Fibroblast of pulmonary artery (primary cell): ENCODE measurements at regions not wholly inside any gene's neighbourhood (a gene's known extent, or its start where the extent isn't known, plus 50 kb on each side); places are given as distances from the start of the nearest gene placed in this dataset.

ENCODE experiments used
- DNase-seq: peaks from one replicate; pipeline ENCODE4 v3.0.0-alpha.2; 2010; ENCODE audit warnings: low read depth
- H3K4me3 ChIP-seq: replicated peaks from 2 replicates; pipeline ENCODE4 v1.5.1; 2011; ENCODE audit warnings: low read depth, mild to moderate bottlenecking, control low read depth, low read length, moderate library complexity
- TF ChIP-seq, protein P1 (sequence below): IDR thresholded peaks from 2 replicates; pipeline ENCODE4 v1.5.1; 2011; ENCODE audit warnings: mild to moderate bottlenecking, control low read depth, low read length, inconsistent platforms; ENCODE audit errors: missing control alignments

DNA sequence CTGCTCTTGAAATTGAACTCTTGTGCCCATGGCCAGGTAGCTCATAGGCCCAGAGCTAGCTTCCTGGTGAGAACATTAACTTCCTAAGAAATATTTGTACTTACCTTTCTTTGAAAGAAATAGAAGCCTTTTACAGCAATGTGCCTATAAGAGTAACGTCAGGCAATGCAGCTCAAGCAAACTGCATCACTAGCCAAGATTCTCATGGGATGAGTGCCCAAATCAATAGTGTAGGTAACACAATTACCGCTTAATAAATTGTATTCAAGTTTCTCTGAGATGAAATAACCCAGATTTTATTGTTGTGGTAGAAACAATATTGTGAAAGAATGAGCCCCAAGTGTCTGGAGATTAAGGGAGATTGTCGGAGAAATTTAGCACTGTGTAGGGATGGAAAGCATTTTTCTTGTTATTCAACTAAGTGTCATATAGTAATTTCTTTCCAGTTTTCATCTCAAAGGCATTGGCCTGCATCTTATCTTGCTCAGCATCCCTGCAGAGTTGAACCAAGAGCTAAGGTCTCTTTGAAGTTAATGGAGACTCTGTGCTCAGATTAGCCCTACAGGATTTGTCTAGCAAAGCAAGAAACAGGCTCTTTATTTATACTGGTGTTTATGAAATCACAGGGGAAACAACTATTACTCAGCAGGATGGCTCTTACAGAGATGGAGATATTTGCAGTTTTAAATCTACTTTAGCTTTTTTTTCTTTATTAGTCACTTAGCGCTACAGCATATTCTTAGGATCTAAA is 321.0 kb upstream of the PDGFD start:
- TF ChIP-seq, protein P1, sequence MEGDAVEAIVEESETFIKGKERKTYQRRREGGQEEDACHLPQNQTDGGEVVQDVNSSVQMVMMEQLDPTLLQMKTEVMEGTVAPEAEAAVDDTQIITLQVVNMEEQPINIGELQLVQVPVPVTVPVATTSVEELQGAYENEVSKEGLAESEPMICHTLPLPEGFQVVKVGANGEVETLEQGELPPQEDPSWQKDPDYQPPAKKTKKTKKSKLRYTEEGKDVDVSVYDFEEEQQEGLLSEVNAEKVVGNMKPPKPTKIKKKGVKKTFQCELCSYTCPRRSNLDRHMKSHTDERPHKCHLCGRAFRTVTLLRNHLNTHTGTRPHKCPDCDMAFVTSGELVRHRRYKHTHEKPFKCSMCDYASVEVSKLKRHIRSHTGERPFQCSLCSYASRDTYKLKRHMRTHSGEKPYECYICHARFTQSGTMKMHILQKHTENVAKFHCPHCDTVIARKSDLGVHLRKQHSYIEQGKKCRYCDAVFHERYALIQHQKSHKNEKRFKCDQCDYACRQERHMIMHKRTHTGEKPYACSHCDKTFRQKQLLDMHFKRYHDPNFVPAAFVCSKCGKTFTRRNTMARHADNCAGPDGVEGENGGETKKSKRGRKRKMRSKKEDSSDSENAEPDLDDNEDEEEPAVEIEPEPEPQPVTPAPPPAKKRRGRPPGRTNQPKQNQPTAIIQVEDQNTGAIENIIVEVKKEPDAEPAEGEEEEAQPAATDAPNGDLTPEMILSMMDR: no peak
- H3K4me3 ChIP-seq: no peak overlapping the region
- DNase-seq: no peak

DNA sequence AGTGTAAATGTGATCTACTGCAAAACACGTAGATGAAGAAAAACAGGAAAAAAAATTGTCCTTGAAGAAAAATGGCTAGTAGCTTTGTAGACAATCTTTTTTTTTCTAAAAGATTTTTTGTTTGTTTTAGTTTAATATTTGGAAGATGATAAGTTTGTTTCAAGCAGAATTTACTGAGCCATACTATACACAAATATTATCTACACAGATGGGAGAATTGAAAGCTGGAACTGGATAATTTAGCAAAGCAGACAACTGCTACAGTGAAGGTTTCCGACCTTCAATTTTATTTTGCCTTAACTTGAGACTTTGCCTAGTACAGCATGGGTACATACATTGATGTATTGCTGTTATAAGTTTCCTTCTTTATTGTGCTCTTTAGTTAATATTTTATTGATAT is 313.0 kb upstream of the PDGFD start:
- no peak overlapping the region for H3K4me3 ChIP-seq
- TF ChIP-seq, protein P1: no peak
- no peak for DNase-seq

DNA sequence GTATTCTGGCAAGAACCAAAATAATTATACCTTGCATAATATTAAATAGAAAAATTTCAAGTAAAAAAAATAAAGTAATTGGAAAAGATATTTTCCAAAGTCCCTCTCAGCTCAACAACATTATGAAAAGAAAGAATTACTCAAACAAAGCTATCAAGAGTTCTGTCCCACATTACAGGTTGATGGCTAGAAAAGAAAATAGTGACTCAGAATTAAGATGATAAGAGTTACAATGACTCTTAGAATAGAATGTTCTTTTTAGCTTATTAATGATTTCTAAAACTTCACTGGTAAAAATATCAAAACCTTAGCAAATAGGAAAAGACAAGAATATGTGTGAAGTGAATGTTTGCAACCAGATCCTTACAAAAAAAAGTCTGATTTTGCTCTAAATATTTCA is 312.5 kb upstream of the PDGFD start:
- peak; percentile 38 for DNase-seq
- no peak overlapping the region for H3K4me3 ChIP-seq
- TF ChIP-seq, protein P1: no peak

DNA sequence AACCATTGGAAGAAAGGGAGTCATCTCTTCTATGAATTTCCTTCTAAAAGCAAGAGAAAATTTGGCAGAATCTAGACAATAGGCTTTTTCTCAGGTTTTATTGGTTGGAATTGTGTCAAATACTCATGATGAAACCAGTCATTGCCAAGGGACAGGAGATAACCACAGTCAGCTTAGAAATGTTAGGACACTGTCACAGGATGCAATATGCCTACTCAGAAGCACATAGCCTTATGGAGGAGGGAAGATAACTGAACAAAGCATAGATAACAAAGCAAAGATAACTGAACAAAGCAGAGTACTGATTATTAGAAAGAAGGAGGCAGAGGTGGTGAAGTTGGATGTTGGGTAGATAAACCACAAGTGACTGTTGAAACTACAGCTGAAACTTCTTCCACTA is 303.5 kb upstream of the PDGFD start:
- TF ChIP-seq, protein P1: no peak
- peak; percentile 89 for DNase-seq

DNA sequence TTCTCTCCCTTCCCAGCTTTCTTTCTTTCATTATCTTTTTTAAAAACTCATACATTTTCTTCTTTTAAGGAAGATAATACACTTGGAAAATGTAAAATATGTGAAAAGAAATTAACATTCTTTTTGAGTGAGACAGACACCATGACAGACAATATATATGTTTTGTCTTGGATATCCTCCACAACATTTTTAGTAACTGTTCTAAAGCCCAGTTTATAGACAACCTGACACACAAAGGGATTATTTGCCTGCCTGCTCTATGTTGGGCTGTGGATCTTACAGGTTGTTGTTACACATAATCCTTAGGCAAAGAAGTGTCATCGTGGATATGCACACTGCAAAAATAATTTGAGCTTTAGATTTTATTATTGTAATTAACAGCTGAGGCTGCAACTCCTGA is 301.4 kb upstream of the PDGFD start:
- DNase-seq: no peak
- no peak overlapping the region for H3K4me3 ChIP-seq
- TF ChIP-seq, protein P1: no peak

More for the DNA sequence above, 303.5 kb upstream of the PDGFD start:
- no peak overlapping the region for H3K4me3 ChIP-seq

DNA sequence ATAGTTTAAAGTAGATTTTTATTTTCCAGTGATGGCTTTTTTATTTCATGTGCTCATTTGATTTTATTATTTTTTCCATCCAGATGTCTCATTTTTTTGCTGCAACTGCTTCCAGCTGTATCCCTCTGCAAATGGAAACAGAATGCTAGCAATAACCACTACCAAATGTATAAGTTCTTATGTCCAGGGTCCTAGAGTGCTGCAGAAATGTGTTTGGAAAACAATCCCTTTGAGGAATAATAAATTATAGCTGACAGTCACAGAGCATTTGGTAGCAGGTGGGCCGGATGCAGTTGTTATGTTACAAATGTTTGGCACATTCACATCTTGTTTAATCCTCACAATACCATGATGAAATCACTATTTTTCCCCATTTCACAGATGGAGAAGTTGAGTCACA is 300.7 kb upstream of the PDGFD start:
- H3K4me3 ChIP-seq: no peak overlapping the region
- TF ChIP-seq, protein P1: no peak
- no peak for DNase-seq

DNA sequence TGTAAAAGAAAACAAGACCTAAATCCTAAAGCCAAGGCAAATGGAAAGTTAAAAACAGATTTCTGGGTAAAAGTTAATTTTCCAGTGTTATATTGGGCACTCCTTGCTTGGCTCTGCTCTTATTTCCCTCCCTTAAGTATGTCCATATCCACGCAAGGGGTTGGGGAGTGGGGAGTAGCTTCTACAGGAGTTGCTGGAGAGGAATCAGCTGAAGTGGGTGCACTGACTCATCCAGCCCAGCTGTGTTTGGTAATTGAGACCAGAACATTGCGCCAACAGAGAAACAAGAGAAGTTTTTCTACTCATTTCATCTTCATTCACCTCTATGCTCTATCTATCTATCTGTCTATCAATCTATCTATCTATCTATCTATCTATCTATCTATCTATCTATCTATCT is 298.4 kb upstream of the PDGFD start:
- DNase-seq: peak; percentile 67
- H3K4me3 ChIP-seq: no peak overlapping the region
- TF ChIP-seq, protein P1: no peak
